T-helper 2 cell treated with Interferon-gamma antibody and Interleukin-4, amounts not matched to agents 5 μg/mL and 100 μg/mL, for 36 hours (primary cell): ENCODE measurements at regions not wholly inside any gene's neighbourhood (a gene's known extent, or its start where the extent isn't known, plus 50 kb on each side); places are given as distances from the start of the nearest gene placed in this dataset.

Experiments used
- DNase-seq: peaks from one replicate; pipeline ENCODE4 v3.0.0; 2021; ENCODE audit warnings: low spot score
- H3K27ac Mint-ChIP-seq: one replicate; pipeline ENCODE4 v1.8.0; 2021; ENCODE audit warnings: mild to moderate bottlenecking, mixed read lengths
- H3K27me3 Mint-ChIP-seq: one replicate; pipeline ENCODE4 v1.8.0; 2021; ENCODE audit warnings: low read depth, mixed read lengths
- H3K36me3 Mint-ChIP-seq: one replicate; pipeline ENCODE4 v1.8.0; 2021; ENCODE audit warnings: low read depth, mixed read lengths
- H3K4me1 Mint-ChIP-seq: one replicate; pipeline ENCODE4 v1.8.0; 2021; ENCODE audit warnings: low read depth, mixed read lengths
- H3K4me3 Mint-ChIP-seq: one replicate; pipeline ENCODE4 v1.8.0; 2022; ENCODE audit warnings: mild to moderate bottlenecking, moderate library complexity, mixed read lengths
- H3K9me3 Mint-ChIP-seq: one replicate; pipeline ENCODE4 v1.8.0; 2021; ENCODE audit warnings: mixed read lengths

DNA sequence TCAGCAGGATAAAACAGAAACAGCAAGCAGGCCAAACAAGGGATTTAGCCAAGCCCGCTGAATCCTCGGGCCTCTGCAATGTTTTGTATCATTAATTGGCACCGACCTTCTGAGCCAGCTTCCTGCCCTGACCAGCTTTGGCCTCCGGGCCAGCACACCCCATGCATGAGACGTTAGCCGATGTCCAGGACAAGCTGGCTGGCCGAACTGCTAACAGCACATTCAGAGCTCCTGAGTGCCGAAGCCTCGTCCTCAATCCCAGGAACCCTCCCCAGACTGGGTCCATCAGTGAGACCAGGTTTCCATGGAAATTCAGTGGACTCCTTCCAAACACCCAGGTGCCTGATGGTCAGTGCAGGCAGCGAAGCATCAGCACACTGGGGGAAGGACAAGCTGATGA, 134.3 kb upstream of the PFKP start:
- peaks cover 23% of the 10 kb centered on the region for H3K27me3 Mint-ChIP-seq
- H3K9me3 Mint-ChIP-seq, result no peaks in the 10 kb centered on the region
- no peak overlapping the region for H3K4me3 Mint-ChIP-seq
- no peak overlapping the region for H3K27ac Mint-ChIP-seq
- H3K36me3 Mint-ChIP-seq, result no peaks in the 10 kb centered on the region
- peaks cover 4% of the 10 kb centered on the region for H3K4me1 Mint-ChIP-seq
- no peak for DNase-seq

- peaks cover 10% of the 10 kb centered on the region for H3K4me1 Mint-ChIP-seq
- H3K27me3 Mint-ChIP-seq, result peaks cover 21% of the 10 kb centered on the region
Measured at GRCh38 chr10:2929480-2930258, 137.7 kb upstream of the PFKP start.

GRCh38 chr10:2927958-2928840, 139.1 kb upstream of the PFKP start:
- no peaks in the 10 kb centered on the region for H3K9me3 Mint-ChIP-seq
- H3K4me1 Mint-ChIP-seq, result peaks cover 10% of the 10 kb centered on the region
- H3K36me3 Mint-ChIP-seq, result no peaks in the 10 kb centered on the region
- H3K4me3 Mint-ChIP-seq, result no peak overlapping the region
- no peak overlapping the region for H3K27ac Mint-ChIP-seq
- DNase-seq, result peak; percentile 50
- peaks cover 19% of the 10 kb centered on the region for H3K27me3 Mint-ChIP-seq

More at GRCh38 chr10:2929480-2930258, 137.7 kb upstream of the PFKP start:
- Mint-ChIP-seq H3K27ac (no peak overlapping the region), H3K4me3 (no peak overlapping the region), H3K36me3 (no peaks in the 10 kb centered on the region), H3K9me3 (no peaks in the 10 kb centered on the region)
- no peak for DNase-seq

GRCh38 chr10:2926918-2927660, 140.3 kb upstream of the PFKP start:
- H3K27me3 Mint-ChIP-seq, result peaks cover 20% of the 10 kb centered on the region
- no peaks in the 10 kb centered on the region for H3K36me3 Mint-ChIP-seq
- no peaks in the 10 kb centered on the region for H3K9me3 Mint-ChIP-seq
- H3K27ac Mint-ChIP-seq, result no peak overlapping the region
- peaks cover 10% of the 10 kb centered on the region for H3K4me1 Mint-ChIP-seq
- H3K4me3 Mint-ChIP-seq, result no peak overlapping the region
- no peak for DNase-seq

GRCh38 chr10:2925631-2926030, 141.7 kb upstream of the PFKP start:
- Mint-ChIP-seq H3K4me1 (peaks cover 10% of the 10 kb centered on the region), H3K4me3 (no peak overlapping the region), H3K36me3 (no peaks in the 10 kb centered on the region), H3K27me3 (peaks cover 26% of the 10 kb centered on the region), H3K9me3 (no peaks in the 10 kb centered on the region), H3K27ac (no peak overlapping the region)
- DNase-seq, result no peak

- peaks cover 29% of the 10 kb centered on the region for H3K27me3 Mint-ChIP-seq
- peaks cover 10% of the 10 kb centered on the region for H3K4me1 Mint-ChIP-seq
- H3K9me3 Mint-ChIP-seq, result no peaks in the 10 kb centered on the region
- H3K4me3 Mint-ChIP-seq, result no peak overlapping the region
- DNase-seq, result no peak
- no peak overlapping the region for H3K27ac Mint-ChIP-seq
- H3K36me3 Mint-ChIP-seq, result no peaks in the 10 kb centered on the region
Measured at GRCh38 chr10:2924431-2924830, 142.9 kb upstream of the PFKP start.

- DNase-seq, result no peak
- no peak overlapping the region for H3K4me3 Mint-ChIP-seq
- H3K9me3 Mint-ChIP-seq, result no peaks in the 10 kb centered on the region
Measured at GRCh38 chr10:2921956-2922680, 145.2 kb upstream of the PFKP start.

DNA sequence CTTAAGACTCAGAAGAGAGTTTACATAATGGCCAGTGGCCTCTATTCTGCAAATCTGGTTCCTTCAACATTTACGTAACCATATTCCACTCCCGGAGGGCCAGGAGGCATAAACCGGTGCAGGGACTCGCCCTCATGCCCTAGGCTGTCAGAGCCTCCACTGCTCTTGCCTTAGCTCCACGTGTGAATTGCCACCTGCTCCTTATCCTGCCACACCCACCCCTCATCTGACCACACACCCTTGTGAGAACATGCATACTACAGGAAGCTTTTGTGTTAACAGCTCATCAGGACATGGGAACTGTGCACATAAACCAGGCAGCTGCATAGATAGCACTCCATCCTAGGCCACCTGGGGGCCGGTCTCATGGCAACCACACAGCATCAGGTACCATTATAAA, 146.7 kb upstream of the PFKP start:
- H3K9me3 Mint-ChIP-seq, result no peaks in the 10 kb centered on the region
- no peak overlapping the region for H3K27ac Mint-ChIP-seq
- H3K4me1 Mint-ChIP-seq, result peaks cover 5% of the 10 kb centered on the region
- DNase-seq, result no peak
- H3K27me3 Mint-ChIP-seq, result peaks cover 32% of the 10 kb centered on the region
- no peak overlapping the region for H3K4me3 Mint-ChIP-seq
- H3K36me3 Mint-ChIP-seq, result no peaks in the 10 kb centered on the region

More at GRCh38 chr10:2921956-2922680, 145.2 kb upstream of the PFKP start:
- Mint-ChIP-seq H3K4me1 (peaks cover 5% of the 10 kb centered on the region), H3K36me3 (no peaks in the 10 kb centered on the region), H3K27me3 (peaks cover 35% of the 10 kb centered on the region), H3K27ac (no peak overlapping the region)

- Mint-ChIP-seq H3K27ac (no peak overlapping the region), H3K4me3 (no peak overlapping the region), H3K4me1 (peaks cover 1% of the 10 kb centered on the region), H3K9me3 (no peaks in the 10 kb centered on the region), H3K36me3 (no peaks in the 10 kb centered on the region), H3K27me3 (peaks cover 27% of the 10 kb centered on the region)
- no peak for DNase-seq
Measured at GRCh38 chr10:2920168-2920567, 147.2 kb upstream of the PFKP start.

DNA sequence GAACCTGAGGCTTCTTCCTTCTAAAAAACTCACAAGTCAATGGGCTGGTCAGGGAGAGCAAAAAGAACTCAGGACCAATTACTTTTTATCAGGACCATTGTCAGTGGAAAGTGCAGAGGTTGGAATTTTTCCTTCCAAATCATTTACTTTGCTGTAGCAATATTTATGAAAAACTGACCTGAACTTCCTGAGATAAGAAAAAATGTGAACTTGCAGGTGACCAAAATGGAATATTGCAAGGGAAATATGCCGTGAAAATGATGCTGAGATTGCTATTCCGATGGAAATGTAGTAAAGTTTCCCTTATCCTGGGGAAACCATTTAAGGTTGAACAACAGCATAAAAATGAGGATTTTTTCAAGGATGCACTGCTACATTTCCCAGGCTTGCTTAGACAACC, 148.3 kb upstream of the PFKP start:
- Mint-ChIP-seq H3K27me3 (peaks cover 27% of the 10 kb centered on the region), H3K4me1 (no peaks in the 10 kb centered on the region)

GRCh38 chr10:2918489-2918888, 148.9 kb upstream of the PFKP start:
- peaks cover 26% of the 10 kb centered on the region for H3K27me3 Mint-ChIP-seq
- no peak overlapping the region for H3K4me3 Mint-ChIP-seq
- H3K36me3 Mint-ChIP-seq, result no peaks in the 10 kb centered on the region

More for the DNA sequence above, 148.3 kb upstream of the PFKP start:
- Mint-ChIP-seq H3K27ac (no peak overlapping the region), H3K36me3 (no peaks in the 10 kb centered on the region), H3K9me3 (no peaks in the 10 kb centered on the region), H3K4me3 (no peak overlapping the region)
- DNase-seq, result no peak

DNA sequence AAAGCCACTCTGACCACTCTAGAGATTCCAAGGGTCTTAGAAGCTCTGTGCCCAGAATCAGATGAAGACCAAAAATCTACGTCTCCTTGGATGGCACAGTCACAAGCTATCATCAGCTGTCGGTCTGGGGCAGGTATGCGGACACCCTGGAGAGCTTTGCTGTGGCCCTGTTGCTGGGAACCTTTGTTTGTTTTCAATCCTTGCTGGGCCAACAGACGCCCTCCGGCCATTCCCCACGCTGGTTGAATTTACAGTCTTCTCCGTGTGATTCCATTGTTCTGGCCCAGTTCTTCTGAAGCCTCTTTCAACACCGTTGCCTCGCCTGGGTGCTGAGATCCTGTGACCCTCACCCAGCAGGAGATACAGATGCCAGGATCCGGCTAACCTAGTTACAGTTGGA, 149.4 kb upstream of the PFKP start:
- Mint-ChIP-seq H3K36me3 (no peaks in the 10 kb centered on the region), H3K9me3 (no peaks in the 10 kb centered on the region), H3K4me1 (no peaks in the 10 kb centered on the region), H3K27me3 (peaks cover 22% of the 10 kb centered on the region), H3K27ac (no peak overlapping the region), H3K4me3 (no peak overlapping the region)
- DNase-seq, result no peak

More at GRCh38 chr10:2918489-2918888, 148.9 kb upstream of the PFKP start:
- Mint-ChIP-seq H3K9me3 (no peaks in the 10 kb centered on the region), H3K27ac (no peak overlapping the region), H3K4me1 (no peaks in the 10 kb centered on the region)
- DNase-seq, result no peak

DNA sequence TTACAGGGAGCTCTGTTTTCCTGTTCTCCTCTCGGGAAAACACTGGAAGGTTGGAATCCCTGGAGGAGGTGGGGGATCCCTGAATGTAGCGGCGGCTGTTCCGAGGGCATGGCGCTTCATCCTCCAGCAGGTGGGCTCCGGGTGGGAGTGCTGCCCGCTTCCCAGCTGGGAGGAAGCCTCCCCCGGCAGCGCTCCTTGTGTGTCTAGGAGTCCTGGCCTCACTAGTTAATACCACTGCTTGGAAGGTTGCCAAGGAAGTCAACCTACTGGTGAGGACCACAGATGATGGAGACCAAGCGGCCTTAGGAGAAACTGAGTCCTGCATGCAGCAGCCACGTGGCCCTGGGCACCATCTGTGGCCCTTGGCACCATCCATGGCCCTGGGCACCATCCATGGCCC, 151.9 kb upstream of the PFKP start:
- DNase-seq, result no peak
- Mint-ChIP-seq H3K36me3 (no peaks in the 10 kb centered on the region), H3K4me1 (no peaks in the 10 kb centered on the region), H3K4me3 (no peak overlapping the region), H3K27me3 (peaks cover 24% of the 10 kb centered on the region), H3K27ac (no peak overlapping the region), H3K9me3 (no peaks in the 10 kb centered on the region)
